ENCODE measurements at regions not wholly inside any gene's neighbourhood (a gene's known extent, or its start where the extent isn't known, plus 50 kb on each side); places are given as distances from the start of the nearest gene placed in this dataset.

DNA sequence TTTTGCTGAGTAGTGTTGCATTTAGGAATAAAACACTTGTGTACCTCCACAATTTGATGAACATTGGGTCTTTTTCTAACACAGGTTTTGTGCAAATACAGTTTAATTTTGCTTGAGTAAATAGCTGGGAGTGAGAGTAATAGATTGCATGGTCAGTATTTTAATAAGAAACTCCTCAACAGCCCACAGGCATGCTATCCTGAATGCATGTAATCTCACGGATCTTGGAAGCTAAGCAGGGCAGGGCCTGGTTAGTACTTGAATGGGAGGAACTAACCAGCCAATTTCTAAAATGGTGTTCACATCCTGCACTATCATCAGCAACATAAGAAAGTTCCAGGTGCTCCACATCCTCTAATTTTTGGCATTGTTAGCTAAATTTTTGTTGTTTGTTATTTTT lies 685.4 kb upstream of the MBL2 start:
- Histone ChIP-seq H3K27ac (ENCODE audit: low read length, poor library complexity, severe bottlenecking) (no peak overlapping the region), H4K91ac (ENCODE audit: low read length) (no peak overlapping the region), H3K4me3 (ENCODE audit: insufficient read depth in 1 of 2, low read depth in 1 of 2, low read length in 2 of 2) (no peak overlapping the region), H3K4ac (ENCODE audit: low read depth in 1 of 2, low read length in 2 of 2) (no peak overlapping the region), H2BK12ac (ENCODE audit: low read length in 2 of 2) (no peak overlapping the region), H3K4me2 (ENCODE audit: low read length, poor library complexity, severe bottlenecking) (no peak overlapping the region), H2BK120ac (ENCODE audit: low read depth, low read length) (no peak overlapping the region), H2AFZ (ENCODE audit: low read depth, low read length) (no peak overlapping the region), H4K8ac (ENCODE audit: low read length) (no peak overlapping the region), H3K9ac (ENCODE audit: low read length) (no peak overlapping the region), H2BK5ac (ENCODE audit: low read depth, low read length, poor library complexity, severe bottlenecking) (no peak overlapping the region), H3K9me3 (ENCODE audit: control insufficient read depth, low read length) (no peaks in the 10 kb centered on the region), H3K4me1 (ENCODE audit: control insufficient read depth, insufficient read depth, low read depth, low read length) (no peaks in the 10 kb centered on the region), H3K23ac (ENCODE audit: low read length in 2 of 2) (no peak overlapping the region), H3K14ac (ENCODE audit: low read length in 2 of 2) (no peak overlapping the region), H3K36me3 (ENCODE audit: control insufficient read depth in 1 of 2, insufficient read depth in 2 of 2, low read depth in 1 of 2, low read length in 2 of 2) (no peaks in the 10 kb centered on the region), H3K18ac (ENCODE audit: low read depth in 1 of 2, low read length in 2 of 2) (no peak overlapping the region), H3K79me1 (replicated peaks; ENCODE audit: low read length, poor library complexity, severe bottlenecking) (no peaks in the 10 kb centered on the region), H3K27me3 (ENCODE audit: control insufficient read depth in 1 of 2, insufficient read depth in 1 of 2, low read length in 2 of 2) (no peaks in the 10 kb centered on the region), H2AK5ac (ENCODE audit: low read length, severe bottlenecking) (no peak overlapping the region), H2BK15ac (ENCODE audit: low read depth, poor library complexity, severe bottlenecking) (no peak overlapping the region)
- WGBS, result 100% methylated on average over 1 of the region's 1 CpG
- no peak for DNase-seq

DNA sequence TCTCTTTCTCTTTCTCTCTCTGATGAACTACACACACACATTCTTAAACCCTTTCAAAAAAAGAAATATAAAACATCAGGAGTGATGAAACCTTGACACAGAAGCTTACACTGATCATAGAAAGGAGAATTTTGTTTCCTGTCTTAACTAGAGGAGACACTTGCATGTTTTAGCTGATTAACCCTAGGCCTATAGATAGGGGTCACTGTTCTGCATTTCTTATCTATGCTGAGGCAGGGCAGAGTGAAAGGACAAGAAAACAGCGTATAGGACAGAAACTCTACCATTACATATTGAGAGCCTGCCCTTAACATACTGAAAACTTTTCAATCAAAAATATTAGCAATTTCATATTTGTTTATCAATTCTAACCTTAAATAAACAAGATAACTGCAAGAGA lies 680.6 kb upstream of the MBL2 start:
- no peak overlapping the region for H2BK12ac ChIP-seq (ENCODE audit: low read length in 2 of 2)
- H3K4me3 ChIP-seq (ENCODE audit: insufficient read depth in 1 of 2, low read depth in 1 of 2, low read length in 2 of 2), result no peak overlapping the region
- no peak overlapping the region for H3K4ac ChIP-seq (ENCODE audit: low read depth in 1 of 2, low read length in 2 of 2)
- no peaks in the 10 kb centered on the region for H3K4me1 ChIP-seq (ENCODE audit: control insufficient read depth, insufficient read depth, low read depth, low read length)
- H3K14ac ChIP-seq (ENCODE audit: low read length in 2 of 2), result no peak overlapping the region
- H2AK5ac ChIP-seq (ENCODE audit: low read length, severe bottlenecking), result no peak overlapping the region
- no peak overlapping the region for H3K23ac ChIP-seq (ENCODE audit: low read length in 2 of 2)
- no peaks in the 10 kb centered on the region for H3K9me3 ChIP-seq (ENCODE audit: control insufficient read depth, low read length)
- no peak overlapping the region for H2BK5ac ChIP-seq (ENCODE audit: low read depth, low read length, poor library complexity, severe bottlenecking)
- no peak overlapping the region for H4K8ac ChIP-seq (ENCODE audit: low read length)
- H3K9ac ChIP-seq (ENCODE audit: low read length), result no peak overlapping the region
- H2BK120ac ChIP-seq (ENCODE audit: low read depth, low read length), result no peak overlapping the region
- H3K79me1 ChIP-seq (replicated peaks; ENCODE audit: low read length, poor library complexity, severe bottlenecking), result no peaks in the 10 kb centered on the region
- WGBS, result no CpG with 5 or more reads among the region's 1 CpG
- H3K27me3 ChIP-seq (ENCODE audit: control insufficient read depth in 1 of 2, insufficient read depth in 1 of 2, low read length in 2 of 2), result no peaks in the 10 kb centered on the region
- no peak overlapping the region for H2BK15ac ChIP-seq (ENCODE audit: low read depth, poor library complexity, severe bottlenecking)
- no peak overlapping the region for H3K27ac ChIP-seq (ENCODE audit: low read length, poor library complexity, severe bottlenecking)
- DNase-seq, result no peak
- no peak overlapping the region for H2AFZ ChIP-seq (ENCODE audit: low read depth, low read length)
- no peaks in the 10 kb centered on the region for H3K36me3 ChIP-seq (ENCODE audit: control insufficient read depth in 1 of 2, insufficient read depth in 2 of 2, low read depth in 1 of 2, low read length in 2 of 2)
- no peak overlapping the region for H3K18ac ChIP-seq (ENCODE audit: low read depth in 1 of 2, low read length in 2 of 2)
- H4K91ac ChIP-seq (ENCODE audit: low read length), result no peak overlapping the region
- H3K4me2 ChIP-seq (ENCODE audit: low read length, poor library complexity, severe bottlenecking), result no peak overlapping the region

DNA sequence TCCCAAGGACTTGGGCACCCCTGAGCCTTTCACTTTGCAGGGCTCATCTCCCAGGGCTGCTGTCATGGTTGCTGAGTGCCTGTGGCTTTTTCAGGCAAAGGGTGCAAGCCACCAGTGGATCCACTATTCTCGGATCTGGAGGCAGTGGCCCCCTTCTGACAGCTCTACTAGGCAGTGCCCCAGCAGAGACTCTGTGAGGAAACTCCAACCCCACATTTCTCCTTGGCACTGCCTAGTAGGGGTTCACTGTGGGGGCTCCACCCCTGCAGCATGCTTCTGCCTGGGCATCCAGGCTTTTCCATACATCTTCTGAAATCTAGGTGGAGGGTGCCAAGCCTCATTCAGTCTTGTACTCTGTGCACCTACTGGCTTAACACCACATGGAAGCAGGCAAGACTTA lies 675.0 kb upstream of the MBL2 start:
- Histone ChIP-seq H3K9ac (ENCODE audit: low read length) (no peak overlapping the region), H3K9me3 (ENCODE audit: control insufficient read depth, low read length) (no peaks in the 10 kb centered on the region), H2BK120ac (ENCODE audit: low read depth, low read length) (no peak overlapping the region), H3K4ac (ENCODE audit: low read depth in 1 of 2, low read length in 2 of 2) (no peak overlapping the region), H2BK12ac (ENCODE audit: low read length in 2 of 2) (no peak overlapping the region), H3K36me3 (ENCODE audit: control insufficient read depth in 1 of 2, insufficient read depth in 2 of 2, low read depth in 1 of 2, low read length in 2 of 2) (no peaks in the 10 kb centered on the region), H3K4me2 (ENCODE audit: low read length, poor library complexity, severe bottlenecking) (no peak overlapping the region), H3K23ac (ENCODE audit: low read length in 2 of 2) (no peak overlapping the region), H2BK15ac (ENCODE audit: low read depth, poor library complexity, severe bottlenecking) (no peak overlapping the region), H2AK5ac (ENCODE audit: low read length, severe bottlenecking) (no peak overlapping the region), H3K14ac (ENCODE audit: low read length in 2 of 2) (no peak overlapping the region), H4K91ac (ENCODE audit: low read length) (no peak overlapping the region), H3K27ac (ENCODE audit: low read length, poor library complexity, severe bottlenecking) (no peak overlapping the region), H2AFZ (ENCODE audit: low read depth, low read length) (no peak overlapping the region), H2BK5ac (ENCODE audit: low read depth, low read length, poor library complexity, severe bottlenecking) (no peak overlapping the region), H3K4me3 (ENCODE audit: insufficient read depth in 1 of 2, low read depth in 1 of 2, low read length in 2 of 2) (no peak overlapping the region), H3K18ac (ENCODE audit: low read depth in 1 of 2, low read length in 2 of 2) (no peak overlapping the region), H3K4me1 (ENCODE audit: control insufficient read depth, insufficient read depth, low read depth, low read length) (no peaks in the 10 kb centered on the region), H3K79me1 (replicated peaks; ENCODE audit: low read length, poor library complexity, severe bottlenecking) (no peaks in the 10 kb centered on the region), H4K8ac (ENCODE audit: low read length) (no peak overlapping the region), H3K27me3 (ENCODE audit: control insufficient read depth in 1 of 2, insufficient read depth in 1 of 2, low read length in 2 of 2) (no peaks in the 10 kb centered on the region)
- no peak for DNase-seq
- WGBS, result 85% methylated on average over 1 of the region's 1 CpG

DNA sequence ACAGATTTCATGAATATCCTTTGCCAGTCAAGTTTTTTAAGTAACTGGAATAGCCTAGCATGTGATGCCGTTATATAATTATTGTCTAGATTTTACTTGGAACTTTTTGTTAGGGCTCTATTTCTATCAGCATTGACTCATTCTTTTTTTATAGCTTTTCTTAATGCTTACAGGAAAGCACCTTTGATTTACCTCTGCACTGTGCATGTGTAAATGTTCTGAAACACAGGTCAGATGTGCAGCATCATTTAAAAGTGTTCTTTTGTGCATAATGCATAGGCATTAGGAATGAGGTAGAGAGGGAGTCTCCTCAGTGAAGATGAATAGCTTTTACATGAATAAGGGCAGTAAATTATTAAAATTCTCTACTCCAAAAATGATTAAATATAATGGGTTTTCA lies 669.3 kb upstream of the MBL2 start:
- Histone ChIP-seq H2BK5ac (ENCODE audit: low read depth, low read length, poor library complexity, severe bottlenecking) (no peak overlapping the region), H3K4me1 (ENCODE audit: control insufficient read depth, insufficient read depth, low read depth, low read length) (no peaks in the 10 kb centered on the region), H3K27ac (ENCODE audit: low read length, poor library complexity, severe bottlenecking) (no peak overlapping the region), H3K18ac (ENCODE audit: low read depth in 1 of 2, low read length in 2 of 2) (no peak overlapping the region), H3K9ac (ENCODE audit: low read length) (no peak overlapping the region), H3K36me3 (ENCODE audit: control insufficient read depth in 1 of 2, insufficient read depth in 2 of 2, low read depth in 1 of 2, low read length in 2 of 2) (no peaks in the 10 kb centered on the region), H3K4me3 (ENCODE audit: insufficient read depth in 1 of 2, low read depth in 1 of 2, low read length in 2 of 2) (no peak overlapping the region), H2AK5ac (ENCODE audit: low read length, severe bottlenecking) (no peak overlapping the region), H3K27me3 (ENCODE audit: control insufficient read depth in 1 of 2, insufficient read depth in 1 of 2, low read length in 2 of 2) (no peaks in the 10 kb centered on the region), H3K23ac (ENCODE audit: low read length in 2 of 2) (no peak overlapping the region), H3K9me3 (ENCODE audit: control insufficient read depth, low read length) (no peaks in the 10 kb centered on the region), H2BK15ac (ENCODE audit: low read depth, poor library complexity, severe bottlenecking) (no peak overlapping the region), H3K4me2 (ENCODE audit: low read length, poor library complexity, severe bottlenecking) (no peak overlapping the region), H2BK120ac (ENCODE audit: low read depth, low read length) (no peak overlapping the region), H3K14ac (ENCODE audit: low read length in 2 of 2) (no peak overlapping the region), H2AFZ (ENCODE audit: low read depth, low read length) (no peak overlapping the region), H3K4ac (ENCODE audit: low read depth in 1 of 2, low read length in 2 of 2) (no peak overlapping the region), H3K79me1 (replicated peaks; ENCODE audit: low read length, poor library complexity, severe bottlenecking) (no peaks in the 10 kb centered on the region), H4K91ac (ENCODE audit: low read length) (no peak overlapping the region), H4K8ac (ENCODE audit: low read length) (no peak overlapping the region), H2BK12ac (ENCODE audit: low read length in 2 of 2) (no peak overlapping the region)
- DNase-seq, result no peak
- WGBS, result no CpG with 5 or more reads among the region's 1 CpG

Measured in mesenchymal stem cell (in vitro differentiated cells and primary cell).